ENCODE measurements at regions not wholly inside any gene's neighbourhood (a gene's known extent, or its start where the extent isn't known, plus 50 kb on each side); places are given as distances from the start of the nearest gene placed in this dataset.

DNA sequence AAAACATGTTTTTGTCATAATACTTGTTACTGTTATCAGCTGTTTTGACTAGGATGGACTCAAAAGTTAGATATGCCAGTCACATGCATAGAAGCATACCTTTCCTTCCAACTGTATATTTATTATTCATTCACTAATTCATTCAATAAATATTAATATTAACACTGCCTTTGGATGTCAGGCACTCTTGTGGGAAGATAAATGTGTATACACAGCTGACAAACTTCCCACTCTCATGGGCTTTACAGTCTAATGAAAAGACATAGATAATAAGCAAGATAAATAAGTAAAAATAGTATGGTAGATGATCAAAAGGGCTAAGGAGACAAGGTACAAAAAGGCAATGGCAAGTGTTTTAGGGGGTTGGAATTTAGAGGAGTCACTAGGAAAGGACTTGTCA lies 180.1 kb upstream of the SMIM30 start:
- TF ChIP-seq CTCF (IDR thresholded peaks at IDR 0.05; ENCODE audit: borderline replicate concordance, extremely low read depth, low read length, poor library complexity, severe bottlenecking) (no peak), EZH2 (IDR thresholded peaks at IDR 0.05; ENCODE audit: borderline replicate concordance, low read depth, low read length, severe bottlenecking) (no peak)

All from DND-41 (cell line).